GM06990 (cell line): ENCODE measurements at regions not wholly inside any gene's neighbourhood (a gene's known extent, or its start where the extent isn't known, plus 50 kb on each side); places are given as distances from the start of the nearest gene placed in this dataset.
"Not testable (repeated sequence)": the region's sequence is repeated elsewhere in the genome, so short reads cannot be mapped to it uniquely, and the experiment has no call there.

Experiments
- DNase-seq: peaks from one replicate; pipeline ENCODE4 v3.0.0-alpha.2; 2011; ENCODE audit not compliant: insufficient read length; ENCODE audit errors: extremely low read depth
- H3K27me3 ChIP-seq: replicated peaks from 2 replicates; pipeline ENCODE4 v1.6.0; 2011; ENCODE audit warnings: low read length; ENCODE audit not compliant: control insufficient read depth, insufficient read depth
- H3K36me3 ChIP-seq: 2 replicates; pipeline ENCODE4 v1.5.1; 2011; ENCODE audit warnings: low read length; ENCODE audit not compliant: control insufficient read depth, insufficient read depth
- H3K4me3 ChIP-seq: replicated peaks from 2 replicates; pipeline ENCODE4 v1.5.1; 2011; ENCODE audit warnings: low read depth, mild to moderate bottlenecking, control low read depth, low read length
- TF ChIP-seq, protein P1 (sequence below): IDR thresholded peaks from 2 replicates; pipeline ENCODE4 v1.5.1; 2011; ENCODE audit warnings: low read length, control low read depth, mild to moderate bottlenecking, inconsistent platforms; ENCODE audit not compliant: insufficient read depth, poor library complexity, severe bottlenecking

DNA sequence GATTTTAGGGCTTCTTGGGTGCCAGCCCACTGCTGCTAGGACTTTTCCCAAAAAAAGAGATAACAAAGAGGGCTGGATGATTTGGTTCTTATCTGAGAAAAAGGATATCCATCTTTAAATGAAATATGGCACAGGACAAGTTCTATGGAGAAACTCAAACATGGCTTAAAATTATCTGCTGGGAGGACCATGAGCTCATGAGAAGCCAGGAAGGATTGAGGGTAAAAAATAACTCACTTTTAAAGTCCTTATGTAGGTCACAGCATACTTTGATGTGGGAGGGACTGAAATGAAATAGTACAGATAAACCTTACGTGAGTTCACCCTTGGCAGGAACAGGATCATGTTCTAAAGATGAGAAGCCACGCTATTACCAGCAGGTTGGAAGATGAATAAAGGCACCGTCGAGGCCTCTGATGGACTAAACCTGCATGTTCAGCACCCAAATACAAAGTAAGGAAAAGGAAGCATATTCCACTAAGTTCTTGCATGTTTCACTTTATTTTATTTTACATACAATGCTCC lies 369.2 kb upstream of the KLF6 start:
- TF ChIP-seq, protein P1, sequence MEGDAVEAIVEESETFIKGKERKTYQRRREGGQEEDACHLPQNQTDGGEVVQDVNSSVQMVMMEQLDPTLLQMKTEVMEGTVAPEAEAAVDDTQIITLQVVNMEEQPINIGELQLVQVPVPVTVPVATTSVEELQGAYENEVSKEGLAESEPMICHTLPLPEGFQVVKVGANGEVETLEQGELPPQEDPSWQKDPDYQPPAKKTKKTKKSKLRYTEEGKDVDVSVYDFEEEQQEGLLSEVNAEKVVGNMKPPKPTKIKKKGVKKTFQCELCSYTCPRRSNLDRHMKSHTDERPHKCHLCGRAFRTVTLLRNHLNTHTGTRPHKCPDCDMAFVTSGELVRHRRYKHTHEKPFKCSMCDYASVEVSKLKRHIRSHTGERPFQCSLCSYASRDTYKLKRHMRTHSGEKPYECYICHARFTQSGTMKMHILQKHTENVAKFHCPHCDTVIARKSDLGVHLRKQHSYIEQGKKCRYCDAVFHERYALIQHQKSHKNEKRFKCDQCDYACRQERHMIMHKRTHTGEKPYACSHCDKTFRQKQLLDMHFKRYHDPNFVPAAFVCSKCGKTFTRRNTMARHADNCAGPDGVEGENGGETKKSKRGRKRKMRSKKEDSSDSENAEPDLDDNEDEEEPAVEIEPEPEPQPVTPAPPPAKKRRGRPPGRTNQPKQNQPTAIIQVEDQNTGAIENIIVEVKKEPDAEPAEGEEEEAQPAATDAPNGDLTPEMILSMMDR, result no peak
- H3K27me3 ChIP-seq, result no peaks in the 10 kb centered on the region
- no peaks in the 10 kb centered on the region for H3K36me3 ChIP-seq
- H3K4me3 ChIP-seq, result no peak overlapping the region
- no peak for DNase-seq

DNA sequence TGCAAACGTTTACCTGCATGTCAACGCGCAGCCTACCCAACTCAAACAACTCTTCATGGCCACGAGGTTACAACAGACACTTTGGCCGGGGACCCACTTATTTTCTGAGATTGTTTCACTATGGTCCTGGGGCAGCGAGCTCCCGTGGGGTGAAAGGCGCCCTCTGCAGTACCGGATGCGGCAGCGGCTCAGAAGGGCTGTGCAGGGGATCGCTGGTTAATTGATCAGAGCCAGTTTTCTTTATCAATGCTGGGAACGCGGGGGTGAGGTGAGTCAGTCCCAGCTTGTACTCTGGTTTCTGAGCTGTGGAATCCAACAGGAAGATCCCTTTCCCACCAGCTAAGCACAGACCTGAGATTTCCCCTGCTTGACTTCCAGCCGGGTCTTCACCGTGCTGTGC lies 366.5 kb upstream of the KLF6 start:
- Histone ChIP-seq H3K4me3 (no peak overlapping the region), H3K27me3 (no peaks in the 10 kb centered on the region), H3K36me3 (no peaks in the 10 kb centered on the region)
- TF ChIP-seq, protein P1, result no peak
- DNase-seq, result no peak

DNA sequence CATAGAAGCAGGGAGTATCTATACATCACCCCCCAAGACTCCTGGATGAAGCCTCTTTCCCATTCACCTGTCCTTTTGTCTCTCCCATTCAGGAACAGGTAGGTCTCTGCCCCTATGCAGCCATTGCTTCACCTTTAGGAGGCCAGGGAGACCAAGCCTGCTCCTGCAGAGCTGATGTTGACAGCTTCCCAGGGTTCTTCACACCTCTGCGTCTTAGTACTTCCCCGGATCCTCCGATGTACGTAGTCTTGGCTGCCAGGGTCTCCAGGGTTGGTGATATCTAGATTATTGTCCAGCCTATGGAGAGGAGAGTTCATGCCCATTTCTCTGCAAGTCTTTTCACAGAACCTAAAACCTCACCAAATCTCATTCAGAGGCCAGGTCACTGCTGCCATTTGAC lies 365.7 kb upstream of the KLF6 start:
- no peaks in the 10 kb centered on the region for H3K36me3 ChIP-seq
- no peaks in the 10 kb centered on the region for H3K27me3 ChIP-seq
- H3K4me3 ChIP-seq, result no peak overlapping the region
- DNase-seq, result no peak
- TF ChIP-seq, protein P1, result no peak

DNA sequence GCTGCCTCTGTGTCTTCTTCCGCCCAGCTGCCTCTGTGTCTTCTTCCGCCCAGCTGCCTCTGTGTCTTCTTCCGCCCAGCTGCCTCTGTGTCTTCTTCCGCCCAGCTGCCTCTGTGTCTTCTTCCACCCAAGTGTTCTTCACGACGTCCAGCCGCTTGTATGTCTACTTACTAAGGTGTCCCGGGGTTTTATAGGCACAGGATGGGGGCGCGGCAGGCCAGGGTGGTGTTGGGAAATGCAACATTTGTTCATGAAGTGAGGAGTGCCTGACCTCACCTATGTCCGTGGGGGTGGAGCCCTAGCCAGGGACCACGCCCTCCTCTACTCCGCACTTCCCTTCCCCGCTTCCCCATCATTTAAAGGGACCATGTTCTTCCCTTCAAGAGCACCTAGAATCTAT lies 364.5 kb upstream of the KLF6 start:
- not testable (repeated sequence) for H3K27me3 ChIP-seq, H3K36me3 ChIP-seq, H3K4me3 ChIP-seq, DNase-seq

DNA sequence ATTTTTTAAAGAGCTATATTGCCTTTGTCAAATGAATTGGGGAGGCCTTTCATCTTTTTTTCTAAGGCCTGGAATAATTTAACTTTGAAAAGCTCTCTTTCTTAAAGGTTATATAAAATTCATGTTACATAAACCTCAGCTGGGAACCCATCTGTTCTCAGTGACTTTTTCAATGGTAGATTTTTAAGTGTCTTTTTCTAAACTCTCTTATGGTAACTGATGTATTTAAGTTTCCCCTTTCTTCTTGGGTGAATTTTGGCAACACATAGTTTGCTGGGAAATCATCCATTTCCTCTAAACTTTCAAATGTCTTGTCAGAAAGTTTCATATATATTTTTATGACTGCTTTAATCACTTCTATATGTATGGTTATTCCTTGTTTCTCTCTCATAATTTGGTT lies 362.2 kb upstream of the KLF6 start:
- DNase-seq, result no peak
- TF ChIP-seq, protein P1, result no peak
- Histone ChIP-seq H3K27me3 (no peaks in the 10 kb centered on the region), H3K36me3 (no peaks in the 10 kb centered on the region), H3K4me3 (no peak overlapping the region)

DNA sequence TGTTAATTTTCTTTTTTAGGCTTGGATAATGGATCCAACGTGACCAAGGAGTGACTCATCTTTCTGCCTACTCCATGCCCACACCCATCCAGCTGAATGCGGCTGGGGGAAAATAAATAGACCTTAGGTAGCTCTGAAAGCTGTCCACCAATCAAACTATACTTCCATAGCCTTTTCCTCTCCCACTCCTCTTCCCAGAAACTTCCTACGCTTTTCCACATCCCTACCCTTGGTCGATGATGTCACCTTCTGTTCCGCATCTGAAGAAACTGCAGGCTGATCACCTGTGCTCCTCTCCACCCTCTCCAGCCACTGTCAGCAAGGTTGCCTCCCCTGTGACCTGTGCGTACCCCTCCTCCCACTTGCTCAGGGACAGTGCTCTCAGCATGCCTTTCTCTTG lies 359.8 kb upstream of the KLF6 start:
- Histone ChIP-seq H3K36me3 (no peaks in the 10 kb centered on the region), H3K4me3 (no peak overlapping the region), H3K27me3 (no peaks in the 10 kb centered on the region)
- TF ChIP-seq, protein P1, result no peak
- DNase-seq, result no peak
